ENCODE measurements at regions not wholly inside any gene's neighbourhood (a gene's known extent, or its start where the extent isn't known, plus 50 kb on each side); places are given as distances from the start of the nearest gene placed in this dataset.
A peak's percentile ranks its signal among the peaks of the same experiment; 100 is the strongest.

GRCh38 chr3:135736740-135737139 is 228.8 kb upstream of the PPP2R3A start:
- peak; percentile 37 for DNase-seq (ENCODE audit: low spot score)
- no peak overlapping the region for H3K4me2 ChIP-seq (ENCODE audit: low read length)

GRCh38 chr3:135739779-135740178 is 225.7 kb upstream of the PPP2R3A start:
- Histone ChIP-seq H3K4me1 (ENCODE audit: insufficient read depth, low read length, poor library complexity, severe bottlenecking) (no peaks in the 10 kb centered on the region), H3K4me3 (ENCODE audit: low read depth, low read length, poor library complexity, severe bottlenecking) (no peak overlapping the region), H3K27ac (ENCODE audit: low read depth, low read length, poor library complexity, severe bottlenecking) (no peak overlapping the region), H2AFZ (ENCODE audit: low read length) (no peak overlapping the region), H3K9me2 (ENCODE audit: insufficient read depth, low read length) (no peaks in the 10 kb centered on the region), H3K79me2 (ENCODE audit: insufficient read depth, low read depth, low read length) (no peaks in the 10 kb centered on the region), H3K4me2 (ENCODE audit: low read length) (no peak overlapping the region), H3K9me3 (ENCODE audit: low read length) (0 out of 2 replicates have a peak, but pooled peaks cover 11% of the 10 kb centered on the region), H3K36me3 (ENCODE audit: insufficient read depth, low read length) (no peaks in the 10 kb centered on the region), H4K20me1 (ENCODE audit: insufficient read depth, low read length) (no peaks in the 10 kb centered on the region)
- TF ChIP-seq EZH2phosphoT487 (IDR thresholded peaks at IDR 0.05; ENCODE audit: borderline replicate concordance, low read depth, low read length) (no peak), CTCF (conservative IDR thresholded peaks at IDR 0.05; ENCODE audit: low read length) (no peak)
- BruUV-seq (replicated peaks): no TSS peak
- no peak for DNase-seq (ENCODE audit: low spot score)
- ChIA-PET CTCF (ENCODE audit: unreplicated experiment) (no interaction called here), POLR2A (no interaction called here)
- intact Hi-C loops (cut with micrococcal nuclease; ENCODE audit: unreplicated experiment): loop anchor here (10.0 kb wide), 1 partner anchor 305 kb away; no protein-coding TSS in a partner anchor

More at GRCh38 chr3:135736740-135737139, 228.8 kb upstream of the PPP2R3A start:
- Histone ChIP-seq H3K4me1 (ENCODE audit: insufficient read depth, low read length, poor library complexity, severe bottlenecking) (no peaks in the 10 kb centered on the region), H3K9me3 (ENCODE audit: low read length) (0 out of 2 replicates have a peak, but pooled peaks cover 11% of the 10 kb centered on the region), H3K27ac (ENCODE audit: low read depth, low read length, poor library complexity, severe bottlenecking) (no peak overlapping the region), H3K36me3 (ENCODE audit: insufficient read depth, low read length) (no peaks in the 10 kb centered on the region), H3K4me3 (ENCODE audit: low read depth, low read length, poor library complexity, severe bottlenecking) (no peak overlapping the region), H4K20me1 (ENCODE audit: insufficient read depth, low read length) (no peaks in the 10 kb centered on the region), H3K9me2 (ENCODE audit: insufficient read depth, low read length) (no peaks in the 10 kb centered on the region), H3K79me2 (ENCODE audit: insufficient read depth, low read depth, low read length) (no peaks in the 10 kb centered on the region), H2AFZ (ENCODE audit: low read length) (no peak overlapping the region)
- BruUV-seq (replicated peaks): no TSS peak
- intact Hi-C loops (cut with micrococcal nuclease; ENCODE audit: unreplicated experiment): loop anchor here (1.0 to 10.0 kb wide), 2 partner anchors 159 to 308 kb away; no protein-coding TSS in a partner anchor
- no peak for TF ChIP-seq EZH2phosphoT487 (IDR thresholded peaks at IDR 0.05; ENCODE audit: borderline replicate concordance, low read depth, low read length)
- peak; percentile 69 for TF ChIP-seq CTCF (conservative IDR thresholded peaks at IDR 0.05; ENCODE audit: low read length)
- POLR2A ChIA-PET: no interaction called here
- CTCF ChIA-PET (ENCODE audit: unreplicated experiment): interaction anchor here (0.9 kb wide), 1 partner anchor 306 kb away, joined by 3 read pairs; no protein-coding TSS in a partner anchor

- Histone ChIP-seq H3K4me3 (ENCODE audit: low read depth, low read length, poor library complexity, severe bottlenecking) (no peak overlapping the region), H3K27ac (ENCODE audit: low read depth, low read length, poor library complexity, severe bottlenecking) (no peak overlapping the region), H3K9me3 (ENCODE audit: low read length) (0 out of 2 replicates have a peak, but pooled peaks cover 11% of the 10 kb centered on the region), H2AFZ (ENCODE audit: low read length) (no peak overlapping the region), H4K20me1 (ENCODE audit: insufficient read depth, low read length) (no peaks in the 10 kb centered on the region), H3K4me1 (ENCODE audit: insufficient read depth, low read length, poor library complexity, severe bottlenecking) (no peaks in the 10 kb centered on the region), H3K9me2 (ENCODE audit: insufficient read depth, low read length) (no peaks in the 10 kb centered on the region), H3K4me2 (ENCODE audit: low read length) (no peak overlapping the region), H3K79me2 (ENCODE audit: insufficient read depth, low read depth, low read length) (no peaks in the 10 kb centered on the region), H3K36me3 (ENCODE audit: insufficient read depth, low read length) (no peaks in the 10 kb centered on the region)
- POLR2A ChIA-PET: no interaction called here
- TF ChIP-seq EZH2phosphoT487 (IDR thresholded peaks at IDR 0.05; ENCODE audit: borderline replicate concordance, low read depth, low read length) (no peak), CTCF (conservative IDR thresholded peaks at IDR 0.05; ENCODE audit: low read length) (no peak)
- CTCF ChIA-PET (ENCODE audit: unreplicated experiment): no interaction called here
- no TSS peak for BruUV-seq (replicated peaks)
- intact Hi-C loops (cut with micrococcal nuclease; ENCODE audit: unreplicated experiment): no loop called here
- no peak for DNase-seq (ENCODE audit: low spot score)
Observed at GRCh38 chr3:135740211-135740610, 225.3 kb upstream of the PPP2R3A start.

Data from OCI-LY7 (cell line).